ENCODE measurements at regions not wholly inside any gene's neighbourhood (a gene's known extent, or its start where the extent isn't known, plus 50 kb on each side); places are given as distances from the start of the nearest gene placed in this dataset.

DNA sequence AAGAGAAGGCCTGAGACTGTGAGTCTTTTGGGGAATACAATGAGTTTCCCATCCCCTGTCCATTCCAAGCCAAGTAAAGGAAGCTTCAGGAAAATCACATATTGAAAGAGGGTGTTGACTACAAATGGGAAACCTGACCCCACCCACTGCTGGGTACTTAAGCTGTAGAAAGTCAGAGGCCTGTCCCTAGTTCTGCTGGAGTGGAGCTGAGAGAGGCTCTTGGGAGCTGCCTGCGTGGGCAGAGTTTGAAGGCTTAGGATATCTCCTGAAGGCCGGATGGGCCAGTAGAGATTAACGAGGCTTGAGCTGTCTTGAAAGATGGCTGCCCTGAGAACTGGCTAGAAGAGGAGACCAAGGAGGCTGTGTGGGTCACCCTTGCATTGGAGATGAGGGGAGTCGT is 176.2 kb upstream of the NECTIN1 start:
- TF ChIP-seq, protein P1, sequence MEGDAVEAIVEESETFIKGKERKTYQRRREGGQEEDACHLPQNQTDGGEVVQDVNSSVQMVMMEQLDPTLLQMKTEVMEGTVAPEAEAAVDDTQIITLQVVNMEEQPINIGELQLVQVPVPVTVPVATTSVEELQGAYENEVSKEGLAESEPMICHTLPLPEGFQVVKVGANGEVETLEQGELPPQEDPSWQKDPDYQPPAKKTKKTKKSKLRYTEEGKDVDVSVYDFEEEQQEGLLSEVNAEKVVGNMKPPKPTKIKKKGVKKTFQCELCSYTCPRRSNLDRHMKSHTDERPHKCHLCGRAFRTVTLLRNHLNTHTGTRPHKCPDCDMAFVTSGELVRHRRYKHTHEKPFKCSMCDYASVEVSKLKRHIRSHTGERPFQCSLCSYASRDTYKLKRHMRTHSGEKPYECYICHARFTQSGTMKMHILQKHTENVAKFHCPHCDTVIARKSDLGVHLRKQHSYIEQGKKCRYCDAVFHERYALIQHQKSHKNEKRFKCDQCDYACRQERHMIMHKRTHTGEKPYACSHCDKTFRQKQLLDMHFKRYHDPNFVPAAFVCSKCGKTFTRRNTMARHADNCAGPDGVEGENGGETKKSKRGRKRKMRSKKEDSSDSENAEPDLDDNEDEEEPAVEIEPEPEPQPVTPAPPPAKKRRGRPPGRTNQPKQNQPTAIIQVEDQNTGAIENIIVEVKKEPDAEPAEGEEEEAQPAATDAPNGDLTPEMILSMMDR (conservative IDR thresholded peaks at IDR 0.05; ENCODE audit: low read length): no peak
- no peak for TF ChIP-seq EZH2phosphoT487 (IDR thresholded peaks at IDR 0.05; ENCODE audit: borderline replicate concordance)

Measured in Loucy (cell line).